8988T (cell line): ENCODE measurements at regions not wholly inside any gene's neighbourhood (a gene's known extent, or its start where the extent isn't known, plus 50 kb on each side); places are given as distances from the start of the nearest gene placed in this dataset.

Experiments
- DNase-seq: peaks from one replicate; pipeline ENCODE4 v3.0.0; 2011

DNA sequence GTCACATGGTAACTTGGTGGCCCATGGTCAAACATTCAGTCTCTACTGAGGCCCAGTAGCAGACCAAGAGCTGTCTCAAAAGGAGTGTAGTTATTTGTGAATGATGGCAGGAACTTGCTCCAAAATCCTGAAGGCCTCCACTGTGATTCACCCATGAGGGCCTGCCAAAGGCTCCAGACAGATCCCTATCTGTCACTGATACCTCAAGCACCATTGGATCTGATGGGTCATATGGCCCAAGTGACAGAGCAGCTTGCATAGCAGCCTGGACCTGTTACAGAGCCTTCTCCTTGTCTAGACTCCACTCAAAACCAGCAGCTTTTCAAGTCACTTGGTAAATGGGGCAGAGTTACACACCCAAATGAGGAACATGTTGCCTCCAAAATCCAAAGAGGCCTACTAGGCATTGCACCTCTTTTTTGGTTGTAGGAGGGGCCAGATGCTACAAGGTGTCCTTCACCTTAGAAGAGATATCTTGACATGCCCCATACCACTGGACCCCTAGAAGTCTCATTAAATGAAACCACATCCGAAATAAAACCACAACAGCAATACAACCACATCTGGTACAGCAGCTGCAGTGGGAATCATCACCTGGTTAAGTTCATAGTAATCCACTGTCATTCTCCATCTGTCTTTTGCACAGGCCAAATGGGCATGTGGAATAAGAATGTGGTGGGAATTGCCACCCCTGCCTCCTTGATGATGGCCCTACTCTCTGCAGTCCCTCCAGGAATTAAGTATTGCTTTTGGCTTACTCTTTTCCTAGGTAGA lies 150.4 kb upstream of the MAX start:
- no peak for DNase-seq

DNA sequence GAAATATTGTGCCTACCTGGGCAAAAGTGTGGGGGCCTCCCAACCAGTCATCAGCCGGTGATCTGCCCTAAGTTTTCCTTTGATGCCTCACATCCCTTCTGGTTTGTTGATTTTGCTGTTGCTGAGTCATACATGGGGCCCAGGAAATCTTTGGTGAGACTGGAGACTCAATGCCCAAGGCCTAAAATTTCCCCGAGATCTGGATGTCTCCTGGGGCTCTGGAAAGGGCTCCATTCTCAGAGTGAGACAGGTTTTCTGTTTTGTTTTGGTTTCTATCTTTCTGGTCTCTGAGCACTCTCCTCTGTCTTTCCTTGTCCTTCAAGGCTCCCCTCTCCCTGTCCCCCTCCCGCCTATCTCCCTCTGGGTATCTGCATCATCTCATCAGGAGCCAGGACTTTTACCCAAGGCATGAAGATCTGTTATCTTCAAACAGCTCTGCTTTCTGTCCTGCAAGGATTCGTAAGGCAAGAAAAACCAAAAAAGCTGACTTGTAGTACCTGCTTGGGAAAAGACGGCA lies 152.8 kb upstream of the MAX start:
- peak; percentile 42 for DNase-seq

DNA sequence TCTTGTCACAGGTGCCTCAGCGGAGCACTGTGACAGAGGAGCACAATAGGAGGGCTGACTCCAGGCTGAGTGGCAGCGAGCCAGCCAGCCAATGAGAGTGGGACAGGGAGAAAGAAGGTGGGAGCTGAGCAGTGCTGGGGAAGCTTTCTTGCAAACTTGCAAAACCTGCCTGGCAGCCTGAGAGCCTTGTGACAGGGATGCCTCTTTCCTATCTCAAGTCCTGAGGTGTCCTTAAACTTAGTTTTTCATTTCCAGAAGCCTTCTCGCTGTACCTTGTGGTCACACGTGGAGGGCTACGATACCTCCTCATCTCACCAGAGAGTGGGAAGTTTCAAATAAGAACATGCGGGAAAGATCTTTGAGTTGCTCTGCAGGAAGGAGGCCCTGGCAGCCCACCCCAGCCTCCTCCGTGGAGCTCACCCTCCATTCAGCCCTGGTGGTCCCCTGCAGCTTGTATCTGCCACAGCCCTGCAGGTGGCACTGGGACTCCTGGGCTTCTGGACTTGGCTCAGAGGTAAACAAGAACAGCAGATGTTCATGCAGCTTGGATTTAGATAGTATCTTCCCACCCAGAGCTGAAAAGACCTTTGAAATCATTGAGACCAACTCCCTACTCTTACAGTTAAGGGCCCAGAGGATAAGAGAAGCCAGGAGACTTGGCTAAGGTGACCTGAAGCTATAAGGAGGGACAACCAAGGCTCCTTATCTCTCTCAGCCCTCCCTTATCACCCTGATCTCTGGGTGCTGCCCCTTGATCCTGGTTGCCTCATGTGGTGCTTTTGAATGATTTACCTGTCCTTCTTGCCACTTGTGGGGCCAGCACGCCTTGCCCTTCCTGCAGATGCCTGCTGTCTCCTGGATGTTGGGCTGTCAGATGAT lies 153.5 kb upstream of the MAX start:
- DNase-seq, result no peak

DNA sequence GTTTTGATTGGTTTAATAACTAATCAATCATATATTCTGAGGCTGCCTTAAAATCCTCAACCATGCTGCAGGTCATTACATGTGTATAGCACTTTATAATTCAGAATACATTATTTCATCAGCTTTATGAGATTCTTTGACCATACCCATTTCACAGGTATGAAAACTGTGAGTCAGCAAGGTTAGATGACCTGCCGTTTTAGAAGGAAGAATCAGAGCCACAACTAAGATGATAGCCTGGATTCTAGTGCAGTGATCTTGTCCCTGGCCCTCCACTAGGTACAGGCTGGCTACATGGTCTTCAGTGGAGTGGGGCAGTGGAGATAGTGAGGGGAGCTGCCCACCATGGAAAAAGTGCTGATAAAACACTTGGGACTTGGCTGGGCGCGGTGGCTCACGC lies 154.4 kb upstream of the MAX start:
- DNase-seq, result no peak

DNA sequence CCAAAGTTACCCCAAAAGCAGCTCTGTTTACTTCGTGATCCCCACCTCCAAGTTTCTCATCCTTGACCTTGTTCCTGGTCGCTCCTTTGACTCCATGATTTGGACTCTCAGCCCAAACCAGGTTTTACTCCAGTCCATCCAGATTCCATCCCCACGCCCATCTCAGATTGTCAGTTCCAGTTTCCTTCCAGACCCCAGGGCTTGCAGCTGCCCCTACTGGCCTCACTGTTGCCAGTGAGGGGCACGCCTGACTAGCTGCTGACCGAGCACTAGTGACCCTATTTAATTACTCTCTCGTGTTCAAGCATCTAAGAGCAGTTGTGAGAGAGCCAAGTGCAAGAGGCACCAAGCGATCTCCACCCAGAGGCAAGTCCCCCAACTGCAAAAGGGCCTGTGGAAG lies 155.1 kb upstream of the FUT8 start:
- no peak for DNase-seq

DNA sequence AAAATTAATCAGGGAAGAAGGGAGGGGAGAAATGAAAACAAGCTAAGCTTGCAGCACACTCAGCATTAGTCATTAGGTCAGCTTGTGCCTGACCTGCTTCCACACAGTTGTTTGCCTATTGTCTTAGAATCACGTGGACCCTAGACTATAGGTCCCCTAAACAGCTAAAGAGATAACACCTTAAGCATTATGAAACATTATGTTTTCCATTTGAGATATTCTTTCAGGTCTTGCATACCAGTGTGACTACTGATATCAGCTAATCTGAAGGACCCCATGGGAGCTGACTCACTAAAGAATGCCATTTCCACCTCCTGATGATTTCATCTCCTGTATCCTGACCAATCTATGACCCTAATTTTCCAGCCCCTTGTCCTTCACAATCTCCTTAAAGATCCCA lies 154.1 kb upstream of the FUT8 start:
- no peak for DNase-seq

DNA sequence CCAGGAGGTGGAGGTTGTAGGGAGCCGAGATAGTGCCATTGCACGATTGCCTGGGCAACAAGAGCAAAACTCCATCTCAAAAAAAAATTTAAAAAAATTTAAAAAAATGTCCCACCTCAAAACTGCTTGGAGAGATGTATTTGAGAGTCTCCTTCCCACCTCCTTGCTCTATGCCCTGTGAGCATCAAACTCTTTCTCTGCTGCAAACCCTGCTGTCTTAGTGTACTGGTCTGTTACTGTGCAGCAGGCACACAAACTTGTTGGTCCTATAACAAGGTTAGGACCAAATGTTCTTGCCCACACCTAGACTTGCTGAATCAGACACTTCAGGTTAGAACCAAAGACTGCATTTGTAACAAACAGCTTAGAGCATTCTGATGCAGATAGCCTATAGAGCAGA lies 153.5 kb upstream of the FUT8 start:
- DNase-seq, result no peak

DNA sequence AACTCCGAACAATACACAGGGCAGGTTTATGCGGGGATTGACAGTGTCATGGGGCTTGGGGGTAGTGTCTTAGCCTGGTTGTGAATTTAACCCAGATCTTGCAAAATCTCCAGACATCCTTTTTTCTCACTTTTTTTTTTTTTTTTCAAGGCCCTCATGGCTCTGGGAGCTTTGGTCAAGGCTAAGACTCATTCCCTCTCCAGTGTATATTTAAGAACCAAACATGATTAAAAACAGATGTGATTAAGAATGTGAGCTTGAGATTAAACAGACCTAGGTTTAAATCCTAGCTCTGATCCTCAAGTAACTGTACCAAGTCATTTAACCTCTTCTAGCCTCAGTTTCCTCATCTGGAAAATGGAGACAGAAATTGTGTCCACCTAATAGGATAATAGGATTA lies 151.7 kb upstream of the FUT8 start:
- DNase-seq, result no peak

DNA sequence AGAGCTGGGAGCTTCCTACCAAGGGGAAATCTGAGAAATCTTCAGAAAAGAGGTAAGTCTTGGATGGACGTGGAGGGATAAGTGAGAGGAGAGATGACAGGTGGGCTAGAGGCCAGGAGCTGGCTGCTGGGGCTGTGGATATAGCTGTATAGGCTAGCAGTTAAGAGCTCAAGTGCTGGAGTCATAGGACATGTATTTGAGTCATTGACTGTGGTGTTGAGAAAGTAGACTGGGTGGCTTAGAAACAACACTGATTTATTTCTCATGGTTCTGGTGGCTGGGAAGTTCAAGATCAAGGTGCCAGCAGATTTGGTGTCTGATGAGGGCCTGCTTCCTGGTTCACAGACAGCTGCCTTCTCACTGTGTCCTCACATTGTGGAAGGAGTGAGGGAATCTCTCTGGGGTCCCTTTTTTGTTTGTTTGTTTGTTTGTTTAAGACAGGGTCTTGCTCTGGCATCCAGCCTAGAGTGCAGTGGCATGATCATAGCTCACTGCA lies 151.1 kb upstream of the FUT8 start:
- DNase-seq, result no peak

DNA sequence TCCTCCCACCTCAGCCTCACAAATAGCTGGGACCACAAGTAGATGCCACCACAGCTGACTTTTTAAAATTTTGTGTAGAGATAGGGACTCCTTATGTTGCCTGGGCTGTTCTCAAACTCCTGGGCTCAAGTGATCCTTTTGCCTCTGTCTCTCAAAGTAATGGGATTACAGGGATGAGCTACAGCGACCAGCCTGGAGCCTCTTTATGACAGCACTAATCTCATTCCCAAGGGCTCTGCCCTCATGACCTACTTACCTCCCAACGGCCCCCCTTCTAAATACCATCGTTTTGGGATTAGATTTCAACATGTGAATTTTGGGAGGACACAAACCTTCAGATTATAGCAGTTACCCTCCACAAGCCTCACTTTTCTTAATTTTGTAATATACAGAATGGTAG lies 150.6 kb upstream of the FUT8 start:
- no peak for DNase-seq

DNA sequence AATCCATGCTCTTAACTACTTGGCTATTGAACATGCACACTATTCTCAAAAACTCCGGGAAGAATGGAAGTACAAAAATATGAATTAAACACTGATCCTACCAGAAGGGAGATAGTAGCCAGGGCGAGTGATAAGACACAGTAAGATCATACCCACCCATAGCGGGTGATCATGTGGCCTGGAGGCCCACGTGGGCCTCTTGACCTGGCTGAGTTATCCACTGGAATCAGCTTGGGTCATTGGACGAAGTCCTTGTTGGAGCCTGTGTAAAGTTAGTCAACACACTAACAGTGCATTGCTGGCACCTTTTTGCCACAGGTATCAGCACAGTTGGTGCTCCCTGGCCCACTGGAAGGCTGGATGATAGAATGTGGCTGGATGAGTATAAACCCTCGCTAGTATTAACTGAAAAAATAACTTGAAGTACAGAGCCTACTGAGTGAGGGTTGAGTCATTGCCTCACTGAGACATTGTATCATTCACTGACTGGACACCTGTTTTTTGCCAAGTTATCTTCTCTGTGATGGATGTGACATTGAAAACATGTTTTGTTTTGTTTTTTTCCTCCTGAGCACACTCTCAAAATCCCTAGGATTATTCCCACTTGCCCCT lies 149.2 kb upstream of the FUT8 start:
- DNase-seq, result no peak

DNA sequence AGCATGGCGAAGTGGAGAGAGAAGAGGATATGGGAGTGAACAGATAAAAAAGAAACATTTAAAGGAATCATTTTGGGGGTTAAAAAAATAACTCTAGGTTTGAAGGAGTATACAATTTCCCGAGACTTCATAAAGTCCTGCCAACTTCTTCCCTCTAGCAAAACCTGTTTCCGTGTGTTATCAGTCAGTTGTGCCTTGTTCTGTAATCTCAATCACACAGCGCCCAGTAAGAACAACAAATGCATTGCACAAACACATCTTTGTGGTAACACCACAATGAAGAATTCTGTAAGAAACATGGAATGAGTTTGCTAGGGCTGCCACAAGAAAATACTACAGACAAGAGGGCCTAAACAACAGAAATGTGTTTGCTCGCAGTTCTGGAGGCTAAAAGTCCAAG lies 144.7 kb upstream of the FUT8 start:
- DNase-seq, result no peak

DNA sequence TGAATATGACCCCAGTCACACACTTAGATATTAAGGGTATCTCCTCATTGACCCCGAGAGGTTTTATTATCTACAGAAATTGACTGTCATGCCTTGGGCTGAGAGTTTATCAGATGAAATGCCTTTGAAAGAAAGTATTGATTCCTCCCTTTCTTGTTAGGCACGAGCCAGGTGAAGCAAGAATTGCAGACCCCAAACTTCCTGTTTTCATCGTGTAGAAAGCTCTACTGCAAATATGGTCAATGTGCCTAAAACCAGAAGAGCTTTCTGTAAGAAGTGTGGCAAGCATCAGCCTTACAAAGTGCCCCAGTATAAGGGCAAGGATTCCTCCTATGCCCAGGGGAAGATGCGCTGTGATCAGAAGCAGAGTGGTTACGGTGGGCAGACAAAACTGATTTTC lies 143.9 kb upstream of the FUT8 start:
- no peak for DNase-seq

DNA sequence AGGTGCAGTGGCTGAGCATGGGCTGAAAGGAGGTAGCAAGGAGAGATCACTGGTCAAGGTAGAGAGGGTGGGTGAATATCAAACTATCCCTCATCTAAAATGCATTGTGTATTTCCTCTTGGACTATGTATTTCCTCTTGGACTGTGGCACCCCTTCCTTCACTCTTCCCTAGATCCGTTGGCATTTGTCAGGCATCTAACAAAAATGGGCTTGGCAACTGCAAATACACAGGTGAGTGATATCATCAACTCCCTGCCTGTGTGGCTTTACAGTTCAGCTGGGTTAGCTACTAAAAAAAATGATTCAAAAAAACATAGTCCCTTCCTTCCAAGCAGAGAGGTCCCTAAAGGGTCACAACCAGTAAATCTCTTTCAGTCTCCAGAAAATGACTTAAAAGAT lies 142.8 kb upstream of the FUT8 start:
- no peak for DNase-seq

DNA sequence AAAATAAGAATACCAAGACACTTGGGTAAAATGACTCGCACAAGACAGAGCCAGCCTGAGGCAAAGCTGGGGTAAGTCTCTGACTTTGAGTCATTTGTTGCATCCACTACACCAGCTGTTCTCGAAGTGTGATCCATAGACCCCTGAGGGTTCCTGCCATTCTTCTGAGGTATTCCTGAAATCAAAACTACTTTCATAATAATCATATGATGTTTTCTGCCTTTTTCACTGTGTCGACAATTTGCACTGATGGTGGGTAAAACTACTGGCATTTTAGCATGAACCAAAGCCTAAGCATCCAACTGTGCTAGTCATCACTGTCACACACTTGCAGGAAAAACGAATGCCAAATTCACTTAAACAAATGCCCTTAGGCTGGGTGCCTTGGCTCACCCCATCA lies 135.5 kb upstream of the FUT8 start:
- no peak for DNase-seq

DNA sequence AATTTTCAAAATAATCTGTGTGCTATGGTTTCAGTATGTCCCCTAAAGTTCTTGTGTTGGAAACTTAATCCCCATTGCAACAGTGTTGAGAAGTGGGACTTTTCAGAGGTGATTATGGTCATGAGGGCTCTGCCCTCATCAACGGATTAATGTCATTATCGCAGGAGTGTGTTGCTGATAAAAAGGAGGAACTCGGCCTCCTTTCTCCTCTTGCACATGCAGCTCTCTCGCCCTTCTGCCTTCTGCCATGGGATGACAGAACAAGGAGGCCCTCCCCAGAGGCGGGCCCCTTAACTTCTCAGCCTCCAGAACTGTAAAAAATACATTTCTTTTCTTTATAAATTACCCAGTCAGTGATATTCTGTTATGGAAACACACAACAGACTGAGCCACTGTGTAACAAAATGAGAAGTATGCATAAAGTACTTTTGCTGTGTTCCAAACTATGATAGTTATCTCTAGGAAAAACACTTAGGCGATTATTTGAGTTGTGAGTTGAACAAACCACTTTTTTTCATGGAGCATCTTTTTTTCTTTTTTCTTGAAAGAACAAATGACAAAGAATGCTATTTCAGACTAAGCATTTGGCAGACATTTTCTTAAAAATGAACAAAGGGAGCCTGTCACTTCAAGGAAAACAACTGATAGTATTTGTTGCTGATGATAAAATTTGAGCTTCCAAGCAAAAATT lies 134.8 kb upstream of the FUT8 start:
- no peak for DNase-seq

DNA sequence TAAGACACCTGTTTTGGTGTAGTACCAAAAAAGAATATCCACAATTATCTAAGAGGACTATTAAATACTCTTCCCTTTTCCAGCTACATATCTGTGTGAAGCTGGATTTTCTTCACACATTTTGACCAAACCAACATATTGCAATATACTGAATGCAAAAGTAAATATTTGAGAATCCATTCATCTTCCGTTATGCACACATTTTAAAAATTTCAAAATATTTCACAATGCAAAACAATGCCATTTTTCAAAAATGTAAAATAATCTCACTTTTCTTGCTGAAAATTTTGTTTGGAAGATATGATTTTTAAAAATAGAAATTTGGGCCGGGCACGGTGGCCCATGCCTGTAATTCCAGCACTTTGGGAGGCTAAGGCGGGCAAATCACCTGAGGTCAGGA lies 133.9 kb upstream of the FUT8 start:
- DNase-seq, result no peak

DNA sequence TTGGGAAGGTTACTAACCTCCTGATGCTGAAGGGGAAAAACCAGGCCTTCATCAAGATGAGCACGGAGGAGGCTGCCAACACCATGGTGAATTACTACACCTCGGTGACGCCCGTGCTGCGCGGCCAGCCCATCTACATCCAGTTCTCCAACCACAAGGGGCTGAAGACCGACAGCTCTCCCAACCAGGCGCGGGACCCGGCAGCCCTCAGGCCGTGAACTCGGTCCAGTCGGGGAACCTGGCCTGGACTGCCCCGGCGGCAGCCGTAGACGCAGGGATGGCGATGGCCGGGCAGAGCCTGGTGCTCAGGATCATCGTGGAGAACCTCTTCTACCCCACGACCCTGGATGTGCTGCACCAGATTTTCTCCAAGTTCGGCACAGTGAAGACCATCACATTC lies 133.0 kb upstream of the FUT8 start:
- no peak for DNase-seq

DNA sequence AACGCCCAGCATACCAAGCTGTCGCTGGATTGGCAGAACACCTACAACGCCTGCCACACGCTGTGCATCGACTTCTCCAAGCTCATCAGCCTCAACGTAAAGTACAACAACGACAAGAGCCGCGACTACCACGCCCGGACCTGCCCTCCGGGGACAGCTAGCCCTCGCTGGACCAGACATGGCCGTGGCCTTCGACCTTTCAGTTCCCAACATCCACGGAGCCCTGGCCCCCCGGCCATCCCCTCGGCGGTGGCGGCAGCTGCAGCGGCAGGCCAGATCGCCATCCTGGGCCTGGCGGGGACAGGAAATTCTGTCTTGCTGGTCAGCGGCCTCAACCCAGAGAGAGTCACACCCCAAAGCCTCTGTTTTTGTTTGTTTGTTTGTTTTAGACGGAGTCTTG lies 132.6 kb upstream of the FUT8 start:
- no peak for DNase-seq

DNA sequence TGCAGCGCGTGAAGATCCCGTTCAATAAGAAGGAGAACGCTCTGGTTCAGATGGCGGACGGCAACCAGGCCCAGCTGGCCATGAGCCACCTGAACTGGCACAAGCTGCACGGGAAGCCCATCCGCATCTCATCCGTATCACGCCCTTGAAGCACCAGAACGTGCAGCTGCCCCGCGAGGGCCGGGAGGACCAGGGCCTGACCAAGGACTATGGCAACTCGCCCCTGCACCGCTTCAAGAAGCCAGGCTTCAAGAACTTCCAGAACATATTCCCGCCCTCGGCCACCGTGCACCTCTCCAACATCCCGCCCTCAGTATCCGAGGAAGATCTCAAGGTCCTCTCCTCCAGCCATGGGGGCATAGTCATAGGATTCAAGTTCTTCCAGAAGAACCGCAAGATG lies 131.9 kb upstream of the FUT8 start:
- DNase-seq, result no peak

DNA sequence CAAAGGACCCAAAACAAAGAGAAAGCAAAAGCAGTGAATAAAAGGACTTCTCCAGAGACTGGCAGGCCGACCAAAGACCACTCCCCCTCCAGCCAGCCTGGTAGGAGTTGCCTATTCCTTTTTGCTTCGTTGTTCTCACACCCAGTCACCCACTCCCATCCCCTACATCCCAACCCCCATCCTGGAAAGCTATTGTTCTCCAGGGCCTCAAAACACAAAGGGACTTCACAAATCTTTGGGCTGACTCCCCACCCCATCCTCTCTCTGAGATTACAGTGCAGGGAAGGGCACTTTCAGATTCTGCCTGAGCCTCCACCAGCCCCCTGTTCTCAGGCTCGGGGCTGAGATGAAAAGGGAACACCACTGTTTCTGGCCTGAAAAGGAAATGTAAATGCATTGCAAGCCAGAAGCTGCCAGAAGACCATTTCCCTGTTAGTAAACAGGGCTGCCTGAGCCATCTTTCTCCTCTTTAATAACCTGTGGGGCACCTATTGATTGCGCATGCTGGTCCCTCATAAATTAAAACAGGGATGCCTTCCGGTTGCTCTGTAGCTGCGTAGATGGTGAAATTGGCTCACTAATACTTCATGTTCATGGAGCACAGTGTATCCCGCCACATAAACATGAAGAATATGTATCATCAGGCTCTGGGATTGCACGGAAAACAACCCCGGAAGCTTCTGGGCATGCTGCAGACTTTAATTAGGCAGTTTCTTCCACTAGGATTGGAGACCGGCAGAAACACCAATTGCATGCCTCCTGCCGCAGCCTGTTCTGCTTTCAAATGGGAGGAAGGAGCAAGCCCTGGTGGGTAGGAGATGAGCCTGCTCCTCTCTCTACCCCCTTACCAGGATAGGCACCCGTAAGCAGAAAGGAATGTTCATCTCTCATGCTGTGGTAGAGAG lies 130.3 kb upstream of the FUT8 start:
- DNase-seq, result peak; percentile 42

DNA sequence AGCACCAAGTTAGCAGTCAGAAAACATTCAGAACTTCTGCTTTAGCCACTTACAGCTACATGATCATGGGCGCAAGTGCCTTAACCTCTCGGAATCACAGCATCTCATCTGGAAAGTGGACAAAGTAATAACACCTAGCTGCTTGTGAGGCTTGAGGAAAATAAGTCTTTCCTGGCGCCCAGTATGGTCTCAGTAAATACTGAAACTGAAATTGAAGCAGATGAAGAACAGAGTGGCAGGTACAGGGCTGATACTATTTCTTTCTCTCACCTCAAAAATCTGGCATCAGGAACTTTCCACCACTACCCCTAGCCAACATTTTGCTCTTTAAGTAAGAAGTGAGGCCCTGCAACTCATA lies 129.7 kb upstream of the FUT8 start:
- DNase-seq, result no peak
